Epithelial cell of esophagus (primary cell): ENCODE measurements at regions not wholly inside any gene's neighbourhood (a gene's known extent, or its start where the extent isn't known, plus 50 kb on each side); places are given as distances from the start of the nearest gene placed in this dataset.

ENCODE experiments used
- DNase-seq: peaks from one replicate; pipeline ENCODE4 v3.0.0; 2010; ENCODE audit warnings: low read depth
- H3K4me3 ChIP-seq: 2 replicates; pipeline ENCODE4 v1.5.1; 2011; ENCODE audit warnings: mild to moderate bottlenecking, low read length, control low read depth
- TF ChIP-seq, protein P1 (sequence below): IDR thresholded peaks from 2 replicates; pipeline ENCODE4 v1.5.1; 2011; ENCODE audit warnings: low read depth, mild to moderate bottlenecking, low read length, control low read depth, inconsistent platforms; ENCODE audit not compliant: insufficient read depth; ENCODE audit errors: missing control alignments

DNA sequence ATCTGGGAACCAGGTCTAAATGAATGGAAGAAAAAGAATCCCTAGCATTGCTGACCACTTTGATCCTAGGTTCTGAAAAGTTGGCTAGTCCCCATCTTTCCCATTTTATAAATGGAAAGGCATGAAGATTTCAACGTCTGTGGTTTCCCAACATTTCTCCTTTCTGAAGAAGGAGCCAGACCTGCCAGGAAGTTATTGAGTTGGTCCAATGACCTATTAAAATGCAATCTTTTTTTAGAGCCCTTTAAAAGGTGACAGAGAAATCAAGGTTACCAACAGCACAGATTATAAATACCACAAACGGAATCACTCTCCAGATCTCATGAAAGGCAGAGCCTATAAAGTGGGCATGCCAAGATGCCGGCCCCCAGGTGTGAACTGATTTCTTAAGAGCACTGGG is 505.6 kb upstream of the THBS1 start:
- TF ChIP-seq, protein P1, sequence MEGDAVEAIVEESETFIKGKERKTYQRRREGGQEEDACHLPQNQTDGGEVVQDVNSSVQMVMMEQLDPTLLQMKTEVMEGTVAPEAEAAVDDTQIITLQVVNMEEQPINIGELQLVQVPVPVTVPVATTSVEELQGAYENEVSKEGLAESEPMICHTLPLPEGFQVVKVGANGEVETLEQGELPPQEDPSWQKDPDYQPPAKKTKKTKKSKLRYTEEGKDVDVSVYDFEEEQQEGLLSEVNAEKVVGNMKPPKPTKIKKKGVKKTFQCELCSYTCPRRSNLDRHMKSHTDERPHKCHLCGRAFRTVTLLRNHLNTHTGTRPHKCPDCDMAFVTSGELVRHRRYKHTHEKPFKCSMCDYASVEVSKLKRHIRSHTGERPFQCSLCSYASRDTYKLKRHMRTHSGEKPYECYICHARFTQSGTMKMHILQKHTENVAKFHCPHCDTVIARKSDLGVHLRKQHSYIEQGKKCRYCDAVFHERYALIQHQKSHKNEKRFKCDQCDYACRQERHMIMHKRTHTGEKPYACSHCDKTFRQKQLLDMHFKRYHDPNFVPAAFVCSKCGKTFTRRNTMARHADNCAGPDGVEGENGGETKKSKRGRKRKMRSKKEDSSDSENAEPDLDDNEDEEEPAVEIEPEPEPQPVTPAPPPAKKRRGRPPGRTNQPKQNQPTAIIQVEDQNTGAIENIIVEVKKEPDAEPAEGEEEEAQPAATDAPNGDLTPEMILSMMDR, result no peak
- no peak overlapping the region for H3K4me3 ChIP-seq
- DNase-seq, result no peak

DNA sequence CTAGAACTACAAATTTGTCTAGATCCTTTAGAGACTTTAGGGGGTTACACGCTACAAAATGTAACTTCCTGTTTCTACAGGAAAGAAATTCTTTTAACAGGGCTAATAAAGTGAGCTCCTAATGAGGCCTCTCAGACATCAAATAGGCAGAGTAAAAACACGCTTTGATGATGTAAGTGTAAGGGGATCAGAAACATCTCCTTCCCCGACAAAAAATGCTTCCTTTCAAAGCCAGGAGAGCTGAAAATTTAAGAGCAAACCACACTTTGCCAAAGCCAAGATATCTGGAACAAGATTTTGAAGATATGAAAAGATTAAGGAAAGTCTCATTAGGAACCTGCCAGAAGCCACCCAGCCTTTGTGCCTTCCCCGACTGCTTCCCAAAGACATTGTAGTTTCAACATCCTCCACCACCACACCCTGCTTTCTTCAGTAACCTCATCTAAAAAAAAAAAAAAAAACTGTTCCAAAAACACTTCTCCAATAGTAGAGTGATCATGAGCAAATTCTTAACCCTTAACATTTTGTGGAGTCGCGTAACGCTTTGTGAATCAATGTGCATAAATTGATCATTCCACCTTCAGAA is 505.0 kb upstream of the THBS1 start:
- TF ChIP-seq, protein P1, result no peak
- H3K4me3 ChIP-seq, result no peak overlapping the region
- no peak for DNase-seq

GRCh38 chr15:39078026-39078425 is 502.9 kb upstream of the THBS1 start:
- no peak for DNase-seq
- H3K4me3 ChIP-seq, result no peak overlapping the region
- TF ChIP-seq, protein P1, result no peak

- no peak overlapping the region for H3K4me3 ChIP-seq
- peak; percentile 90 for DNase-seq
- TF ChIP-seq, protein P1, result no peak
Measured at GRCh38 chr15:39079296-39079847, 501.5 kb upstream of the THBS1 start.

GRCh38 chr15:39083213-39083612 is 497.7 kb upstream of the THBS1 start:
- peak; percentile 32 for DNase-seq
- TF ChIP-seq, protein P1, result no peak
- no peak overlapping the region for H3K4me3 ChIP-seq

- H3K4me3 ChIP-seq, result no peak overlapping the region
- DNase-seq, result peak; percentile 28
- TF ChIP-seq, protein P1, result no peak
Measured at GRCh38 chr15:39084674-39085530, 496.0 kb upstream of the THBS1 start.

DNA sequence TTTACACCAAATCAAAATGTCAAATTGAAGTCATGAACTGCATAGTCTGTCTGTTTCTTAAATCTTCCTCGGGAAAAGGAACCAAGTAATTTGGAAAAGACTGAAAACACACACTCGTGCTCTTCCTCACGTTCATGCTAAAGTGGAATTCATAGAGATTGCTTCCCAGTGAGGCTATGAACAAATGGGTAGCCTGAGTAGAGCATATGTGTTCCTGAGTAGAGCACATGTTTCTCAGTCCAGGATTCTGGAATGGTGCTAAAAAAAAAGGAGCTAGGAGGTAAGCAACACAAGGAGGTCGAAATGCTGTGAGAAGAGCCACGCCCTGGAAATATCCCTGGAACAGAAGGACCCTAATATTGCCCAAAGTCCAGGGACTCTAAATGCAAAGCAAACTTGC is 494.2 kb upstream of the THBS1 start:
- DNase-seq, result no peak
- no peak overlapping the region for H3K4me3 ChIP-seq
- TF ChIP-seq, protein P1, result no peak
